ENCODE measurements at regions not wholly inside any gene's neighbourhood (a gene's known extent, or its start where the extent isn't known, plus 50 kb on each side); places are given as distances from the start of the nearest gene placed in this dataset.

DNA sequence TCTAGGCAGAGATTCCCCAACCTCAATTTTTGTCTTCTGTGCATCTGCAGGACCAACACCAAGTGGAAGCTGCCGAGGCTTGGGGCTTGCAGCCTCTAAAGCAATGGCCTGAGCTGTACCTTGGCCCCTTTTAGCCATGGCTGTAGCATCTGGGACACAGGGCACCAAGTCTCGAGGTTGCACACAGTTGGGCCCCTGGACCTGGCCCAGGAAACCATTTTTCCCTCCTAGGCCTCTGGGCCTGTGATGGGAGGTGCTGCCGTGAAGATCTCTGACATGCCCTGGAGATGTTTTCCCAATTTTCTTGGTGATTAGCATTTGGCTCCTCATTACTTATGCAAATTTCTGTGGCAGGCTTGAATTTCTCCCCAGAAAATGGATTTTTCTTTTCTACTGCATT is 105.7 kb upstream of the LDAH start:
- TF ChIP-seq, protein P1, sequence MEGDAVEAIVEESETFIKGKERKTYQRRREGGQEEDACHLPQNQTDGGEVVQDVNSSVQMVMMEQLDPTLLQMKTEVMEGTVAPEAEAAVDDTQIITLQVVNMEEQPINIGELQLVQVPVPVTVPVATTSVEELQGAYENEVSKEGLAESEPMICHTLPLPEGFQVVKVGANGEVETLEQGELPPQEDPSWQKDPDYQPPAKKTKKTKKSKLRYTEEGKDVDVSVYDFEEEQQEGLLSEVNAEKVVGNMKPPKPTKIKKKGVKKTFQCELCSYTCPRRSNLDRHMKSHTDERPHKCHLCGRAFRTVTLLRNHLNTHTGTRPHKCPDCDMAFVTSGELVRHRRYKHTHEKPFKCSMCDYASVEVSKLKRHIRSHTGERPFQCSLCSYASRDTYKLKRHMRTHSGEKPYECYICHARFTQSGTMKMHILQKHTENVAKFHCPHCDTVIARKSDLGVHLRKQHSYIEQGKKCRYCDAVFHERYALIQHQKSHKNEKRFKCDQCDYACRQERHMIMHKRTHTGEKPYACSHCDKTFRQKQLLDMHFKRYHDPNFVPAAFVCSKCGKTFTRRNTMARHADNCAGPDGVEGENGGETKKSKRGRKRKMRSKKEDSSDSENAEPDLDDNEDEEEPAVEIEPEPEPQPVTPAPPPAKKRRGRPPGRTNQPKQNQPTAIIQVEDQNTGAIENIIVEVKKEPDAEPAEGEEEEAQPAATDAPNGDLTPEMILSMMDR (IDR thresholded peaks at IDR 0.05), result no peak
- TF ChIP-seq POLR2A (IDR thresholded peaks at IDR 0.05), result no peak
